Neural progenitor cell (in vitro differentiated cells): ENCODE measurements at regions not wholly inside any gene's neighbourhood (a gene's known extent, or its start where the extent isn't known, plus 50 kb on each side); places are given as distances from the start of the nearest gene placed in this dataset.
"Not testable (repeated sequence)": the region's sequence is repeated elsewhere in the genome, so short reads cannot be mapped to it uniquely, and the experiment has no call there.

Source experiments
- CTCF ChIP-seq: fragments of 200-600 bp; sonication (generic); IDR thresholded peaks from 2 replicates; pipeline ENCODE4 v1.5.1; 2017; ENCODE audit warnings: antibody characterized with exemption, mild to moderate bottlenecking
- EZH2 ChIP-seq: fragments of 200-600 bp; sonication (generic); IDR thresholded peaks from 2 replicates; pipeline ENCODE4 v1.6.1; 2017; ENCODE audit warnings: antibody characterized with exemption, mild to moderate bottlenecking, moderate library complexity
- EZH2phosphoT487 ChIP-seq: fragments of 200-600 bp; sonication (generic); IDR thresholded peaks from 2 replicates; pipeline ENCODE4 v1.6.1; 2017; ENCODE audit warnings: antibody characterized with exemption

- not testable (repeated sequence) for TF ChIP-seq CTCF, EZH2, EZH2phosphoT487
Measured at GRCh38 chr3:6498944-6499343, 362.0 kb upstream of the GRM7 start.
